Panc1 (cell line): ENCODE measurements at regions not wholly inside any gene's neighbourhood (a gene's known extent, or its start where the extent isn't known, plus 50 kb on each side); places are given as distances from the start of the nearest gene placed in this dataset.

ENCODE experiments used
- ATAC-seq: fragments of 200-7000 bp; cut with Tn5 transposase; 2 replicates; pipeline ENCODE4 v1.9.1; 2020; ENCODE audit warnings: mild to moderate bottlenecking, moderate library complexity
- BruUV-seq: library from RNA; stranded (reverse); fragments of 400-500 nt; replicated peaks from 2 replicates; lab custom pipeline; 2021; lab: Mats Ljungman, UMichigan
- CTCF ChIA-PET: fragments of 300-600 bp; sonication (Branson Sonifier 250); formaldehyde crosslinking; loops from one replicate; lab custom pipeline; 2022; ENCODE audit warnings: antibody characterized with exemption; lab: Charles Lee
- POLR2A ChIA-PET: fragments of 300-600 bp; sonication (Branson Sonifier 250); formaldehyde crosslinking; loops from one replicate; lab custom pipeline; 2022; ENCODE audit warnings: antibody characterized with exemption; lab: Charles Lee
- DNase-seq: peaks from one replicate; pipeline ENCODE4 v3.0.0-alpha.2; 2010; ENCODE audit warnings: low read depth, low spot score
- H3K27ac ChIP-seq: 2 replicates; pipeline ENCODE4 v1.5.1; 2011; ENCODE audit warnings: mild to moderate bottlenecking, low read length, inconsistent platforms
- H3K27me3 ChIP-seq: fragments of 200-500 bp; sonication (Bioruptor generic); 2 replicates; pipeline ENCODE4 v1.6.0; 2014; ENCODE audit warnings: low read length, inconsistent platforms; ENCODE audit not compliant: control insufficient read depth, insufficient read depth
- H3K36me3 ChIP-seq: fragments of 200-500 bp; sonication (Bioruptor generic); 2 replicates; pipeline ENCODE4 v1.5.1; 2014; ENCODE audit warnings: inconsistent platforms, mild to moderate bottlenecking, low read length, moderate library complexity; ENCODE audit not compliant: control insufficient read depth, insufficient read depth
- H3K4me1 ChIP-seq: 2 replicates; pipeline ENCODE4 v1.5.1; 2011; ENCODE audit warnings: inconsistent platforms, mild to moderate bottlenecking, low read length, moderate library complexity; ENCODE audit not compliant: control insufficient read depth, insufficient read depth
- H3K4me3 ChIP-seq, 2 experiments: 2 replicates each; pipeline ENCODE4 v1.5.1; 2011 to 2012; ENCODE audit warnings: low read depth in 2 of 2, low read length in 2 of 2, mild to moderate bottlenecking in 2 of 2, inconsistent platforms in 1 of 2, moderate library complexity in 1 of 2
- H3K9me3 ChIP-seq: fragments of 200-500 bp; sonication (Bioruptor generic); 2 replicates; pipeline ENCODE4 v1.5.1; 2014; ENCODE audit warnings: low read depth, mild to moderate bottlenecking, inconsistent platforms, low read length, moderate library complexity; ENCODE audit not compliant: control insufficient read depth, insufficient read depth
- POLR2AphosphoS5 ChIP-seq: IDR thresholded peaks from 2 replicates; pipeline ENCODE4 v1.6.1; 2012; ENCODE audit warnings: mild to moderate bottlenecking, low read depth, low read length, moderate library complexity
- SIN3A ChIP-seq: IDR thresholded peaks from 2 replicates; pipeline ENCODE4 v1.6.1; 2012; ENCODE audit warnings: low read depth, mild to moderate bottlenecking, low read length, moderate library complexity, borderline replicate concordance; ENCODE audit not compliant: insufficient read depth
- TCF7L2 ChIP-seq: IDR thresholded peaks from 2 replicates; pipeline ENCODE4 v1.6.1; 2011; ENCODE audit warnings: mild to moderate bottlenecking, low read depth, low read length, inconsistent platforms
- in situ Hi-C: cut with HindIII; loops from 2 replicates; pipeline ENCODE4 v1.10.0; 2016; ENCODE audit warnings: low sequenced_read_pairs, low pct_unique_long_range_greater_than_20kb
- intact Hi-C: fragments of 100-400 bp; cut with micrococcal nuclease; formaldehyde crosslinking; loops from one replicate; pipeline ENCODE4 v1.10.0; 2022; ENCODE audit not compliant: unreplicated experiment
- TF ChIP-seq, protein P1 (sequence below): fragments of 450-650 bp; IDR thresholded peaks from 2 replicates; pipeline ENCODE4 v1.5.1; 2017; ENCODE audit warnings: mild to moderate bottlenecking
- TF ChIP-seq, protein P2 (sequence below), 2 experiments: IDR thresholded peaks; 2 replicates each; pipeline ENCODE4 v1.6.1; 2011 to 2012; ENCODE audit warnings: low read depth in 2 of 2, control low read depth in 1 of 2, low read length in 1 of 2, mild to moderate bottlenecking in 1 of 2, moderate library complexity in 1 of 2; ENCODE audit not compliant: insufficient read depth in 1 of 2

DNA sequence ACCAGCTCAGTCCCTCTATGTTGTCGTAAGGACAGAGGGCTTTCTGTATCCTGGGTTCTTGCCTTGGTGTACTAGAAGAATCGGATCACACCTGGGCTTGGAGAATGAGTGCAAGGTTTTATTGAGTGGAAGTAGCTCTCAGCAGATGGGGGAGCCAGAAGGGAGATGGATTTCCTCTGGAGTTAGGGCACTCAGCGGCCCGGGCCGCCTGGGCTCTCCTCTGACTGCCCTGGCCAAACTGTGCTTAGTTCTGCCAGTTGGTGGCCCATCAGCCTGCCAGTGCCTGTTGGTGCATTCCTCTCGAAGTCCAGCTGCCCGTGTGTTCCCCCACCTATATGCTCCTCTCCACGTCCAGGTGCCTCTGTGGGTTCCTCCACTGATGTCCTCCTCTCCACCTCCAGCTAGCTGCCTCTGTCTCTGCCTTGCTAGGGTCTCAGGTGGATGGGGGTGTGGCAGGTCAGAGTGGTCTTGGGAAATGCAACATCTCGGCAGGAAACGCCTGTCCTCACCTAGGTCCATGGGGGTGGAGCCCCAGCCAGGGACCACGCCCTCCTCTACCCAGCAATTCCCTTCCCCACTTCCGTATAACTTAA is 148.6 kb downstream of the PPP1R3A start:
- ATAC-seq = no peak
- no peak overlapping the region for H3K4me3 ChIP-seq
- in situ Hi-C loops (no loop called here), intact Hi-C loops (loop anchor here (10.0 kb wide), 1 partner anchor 245 kb away; no protein-coding TSS in a partner anchor)
- TF ChIP-seq POLR2AphosphoS5 (no peak), SIN3A (no peak), TCF7L2 (no peak)
- TF ChIP-seq, protein P1, sequence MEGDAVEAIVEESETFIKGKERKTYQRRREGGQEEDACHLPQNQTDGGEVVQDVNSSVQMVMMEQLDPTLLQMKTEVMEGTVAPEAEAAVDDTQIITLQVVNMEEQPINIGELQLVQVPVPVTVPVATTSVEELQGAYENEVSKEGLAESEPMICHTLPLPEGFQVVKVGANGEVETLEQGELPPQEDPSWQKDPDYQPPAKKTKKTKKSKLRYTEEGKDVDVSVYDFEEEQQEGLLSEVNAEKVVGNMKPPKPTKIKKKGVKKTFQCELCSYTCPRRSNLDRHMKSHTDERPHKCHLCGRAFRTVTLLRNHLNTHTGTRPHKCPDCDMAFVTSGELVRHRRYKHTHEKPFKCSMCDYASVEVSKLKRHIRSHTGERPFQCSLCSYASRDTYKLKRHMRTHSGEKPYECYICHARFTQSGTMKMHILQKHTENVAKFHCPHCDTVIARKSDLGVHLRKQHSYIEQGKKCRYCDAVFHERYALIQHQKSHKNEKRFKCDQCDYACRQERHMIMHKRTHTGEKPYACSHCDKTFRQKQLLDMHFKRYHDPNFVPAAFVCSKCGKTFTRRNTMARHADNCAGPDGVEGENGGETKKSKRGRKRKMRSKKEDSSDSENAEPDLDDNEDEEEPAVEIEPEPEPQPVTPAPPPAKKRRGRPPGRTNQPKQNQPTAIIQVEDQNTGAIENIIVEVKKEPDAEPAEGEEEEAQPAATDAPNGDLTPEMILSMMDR = no peak
- TF ChIP-seq, protein P2, sequence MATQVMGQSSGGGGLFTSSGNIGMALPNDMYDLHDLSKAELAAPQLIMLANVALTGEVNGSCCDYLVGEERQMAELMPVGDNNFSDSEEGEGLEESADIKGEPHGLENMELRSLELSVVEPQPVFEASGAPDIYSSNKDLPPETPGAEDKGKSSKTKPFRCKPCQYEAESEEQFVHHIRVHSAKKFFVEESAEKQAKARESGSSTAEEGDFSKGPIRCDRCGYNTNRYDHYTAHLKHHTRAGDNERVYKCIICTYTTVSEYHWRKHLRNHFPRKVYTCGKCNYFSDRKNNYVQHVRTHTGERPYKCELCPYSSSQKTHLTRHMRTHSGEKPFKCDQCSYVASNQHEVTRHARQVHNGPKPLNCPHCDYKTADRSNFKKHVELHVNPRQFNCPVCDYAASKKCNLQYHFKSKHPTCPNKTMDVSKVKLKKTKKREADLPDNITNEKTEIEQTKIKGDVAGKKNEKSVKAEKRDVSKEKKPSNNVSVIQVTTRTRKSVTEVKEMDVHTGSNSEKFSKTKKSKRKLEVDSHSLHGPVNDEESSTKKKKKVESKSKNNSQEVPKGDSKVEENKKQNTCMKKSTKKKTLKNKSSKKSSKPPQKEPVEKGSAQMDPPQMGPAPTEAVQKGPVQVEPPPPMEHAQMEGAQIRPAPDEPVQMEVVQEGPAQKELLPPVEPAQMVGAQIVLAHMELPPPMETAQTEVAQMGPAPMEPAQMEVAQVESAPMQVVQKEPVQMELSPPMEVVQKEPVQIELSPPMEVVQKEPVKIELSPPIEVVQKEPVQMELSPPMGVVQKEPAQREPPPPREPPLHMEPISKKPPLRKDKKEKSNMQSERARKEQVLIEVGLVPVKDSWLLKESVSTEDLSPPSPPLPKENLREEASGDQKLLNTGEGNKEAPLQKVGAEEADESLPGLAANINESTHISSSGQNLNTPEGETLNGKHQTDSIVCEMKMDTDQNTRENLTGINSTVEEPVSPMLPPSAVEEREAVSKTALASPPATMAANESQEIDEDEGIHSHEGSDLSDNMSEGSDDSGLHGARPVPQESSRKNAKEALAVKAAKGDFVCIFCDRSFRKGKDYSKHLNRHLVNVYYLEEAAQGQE (IDR thresholded peaks at IDR 0.05; ENCODE audit: insufficient read depth in 1 of 2, low read depth in 2 of 2, low read length in 1 of 2) = no peak
- no peaks in the 10 kb centered on the region for H3K27me3 ChIP-seq
- ChIA-PET CTCF (no interaction called here), POLR2A (no interaction called here)
- no peaks in the 10 kb centered on the region for H3K36me3 ChIP-seq
- H3K4me1 ChIP-seq = no peaks in the 10 kb centered on the region
- DNase-seq = no peak
- no peaks in the 10 kb centered on the region for H3K9me3 ChIP-seq
- no peak overlapping the region for H3K27ac ChIP-seq
- no TSS peak for BruUV-seq

DNA sequence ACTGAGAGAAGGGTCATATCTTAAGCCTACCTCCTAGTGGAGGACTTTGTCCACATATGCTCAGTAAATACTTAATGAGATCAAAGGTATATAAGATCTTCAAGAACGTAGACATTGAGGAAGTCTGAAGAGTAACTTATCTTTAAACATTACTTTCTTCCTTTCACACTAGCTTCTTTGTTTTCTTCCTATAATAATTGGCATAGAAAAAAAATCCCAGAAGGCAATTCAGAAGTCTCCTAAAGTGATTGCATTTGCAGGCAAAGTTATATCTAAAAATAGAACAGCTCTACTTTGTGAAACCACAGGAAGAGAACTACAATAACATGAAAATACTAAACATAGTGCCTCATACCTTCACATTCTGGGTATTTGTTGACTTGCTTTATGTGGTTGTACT is 150.4 kb downstream of the PPP1R3A start:
- ATAC-seq (no peak), DNase-seq (no peak)
- H3K36me3 ChIP-seq = no peaks in the 10 kb centered on the region
- TF ChIP-seq, protein P2 (IDR thresholded peaks at IDR 0.05; ENCODE audit: insufficient read depth in 1 of 2, low read depth in 2 of 2, low read length in 1 of 2) = no peak
- TF ChIP-seq, protein P1 = no peak
- TF ChIP-seq TCF7L2 = no peak
- no peak for TF ChIP-seq SIN3A
- no peak for TF ChIP-seq POLR2AphosphoS5
- H3K9me3 ChIP-seq = no peaks in the 10 kb centered on the region
- intact Hi-C loops (no loop called here), in situ Hi-C loops (no loop called here)
- no peaks in the 10 kb centered on the region for H3K4me1 ChIP-seq
- ChIA-PET CTCF (no interaction called here), POLR2A (no interaction called here)
- no peak overlapping the region for H3K4me3 ChIP-seq
- no TSS peak for BruUV-seq
- H3K27ac ChIP-seq = no peak overlapping the region
- H3K27me3 ChIP-seq = no peaks in the 10 kb centered on the region
